RWPE1 (cell line): ENCODE measurements at regions not wholly inside any gene's neighbourhood (a gene's known extent, or its start where the extent isn't known, plus 50 kb on each side); places are given as distances from the start of the nearest gene placed in this dataset.
"Not testable (repeated sequence)": the region's sequence is repeated elsewhere in the genome, so short reads cannot be mapped to it uniquely, and the experiment has no call there.

Source experiments
- CTCF ChIA-PET: fragments of 350-600 bp; sonication (Branson Sonifier 250); formaldehyde crosslinking; extraction: SDS; loops from one replicate; lab custom pipeline; 2021; lab: Yijun Ruan, JAX
- POLR2A ChIA-PET: fragments of 400-600 bp; formaldehyde crosslinking; extraction: SDS; loops from one replicate; lab custom pipeline; 2020; ENCODE audit warnings: antibody characterized with exemption; ENCODE audit not compliant: low non-redundant PET; lab: Yijun Ruan, JAX
- DNase-seq: peaks from one replicate; pipeline ENCODE4 v3.0.0; 2012; ENCODE audit warnings: low spot score
- H3K27ac ChIP-seq: fragments of 450-650 bp; 2 replicates; pipeline ENCODE4 v1.5.1; 2017
- TF ChIP-seq, protein P1 (sequence below): fragments of 450-650 bp; conservative IDR thresholded peaks from 2 replicates; pipeline ENCODE4 v1.5.1; 2017; ENCODE audit warnings: low read depth, mild to moderate bottlenecking

GRCh38 chr16:60674241-60674640 is 1362.0 kb downstream of the CDH8 start:
- DNase-seq = no peak
- ChIA-PET CTCF (no interaction called here), POLR2A (no interaction called here)
- no peak overlapping the region for H3K27ac ChIP-seq
- TF ChIP-seq, protein P1, sequence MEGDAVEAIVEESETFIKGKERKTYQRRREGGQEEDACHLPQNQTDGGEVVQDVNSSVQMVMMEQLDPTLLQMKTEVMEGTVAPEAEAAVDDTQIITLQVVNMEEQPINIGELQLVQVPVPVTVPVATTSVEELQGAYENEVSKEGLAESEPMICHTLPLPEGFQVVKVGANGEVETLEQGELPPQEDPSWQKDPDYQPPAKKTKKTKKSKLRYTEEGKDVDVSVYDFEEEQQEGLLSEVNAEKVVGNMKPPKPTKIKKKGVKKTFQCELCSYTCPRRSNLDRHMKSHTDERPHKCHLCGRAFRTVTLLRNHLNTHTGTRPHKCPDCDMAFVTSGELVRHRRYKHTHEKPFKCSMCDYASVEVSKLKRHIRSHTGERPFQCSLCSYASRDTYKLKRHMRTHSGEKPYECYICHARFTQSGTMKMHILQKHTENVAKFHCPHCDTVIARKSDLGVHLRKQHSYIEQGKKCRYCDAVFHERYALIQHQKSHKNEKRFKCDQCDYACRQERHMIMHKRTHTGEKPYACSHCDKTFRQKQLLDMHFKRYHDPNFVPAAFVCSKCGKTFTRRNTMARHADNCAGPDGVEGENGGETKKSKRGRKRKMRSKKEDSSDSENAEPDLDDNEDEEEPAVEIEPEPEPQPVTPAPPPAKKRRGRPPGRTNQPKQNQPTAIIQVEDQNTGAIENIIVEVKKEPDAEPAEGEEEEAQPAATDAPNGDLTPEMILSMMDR = no peak

- ChIA-PET CTCF (no interaction called here), POLR2A (no interaction called here)
- no peak overlapping the region for H3K27ac ChIP-seq
- no peak for DNase-seq
- TF ChIP-seq, protein P1 = no peak
These were observed 1380.6 kb downstream of the CDH8 start for GRCh38 chr16:60655514-60656153.

- CTCF ChIA-PET = no interaction called here
- POLR2A ChIA-PET = no interaction called here
- TF ChIP-seq, protein P1 = no peak
- H3K27ac ChIP-seq = no peak overlapping the region
- no peak for DNase-seq
These were observed 1384.9 kb downstream of the CDH8 start for GRCh38 chr16:60651346-60651745.

- TF ChIP-seq, protein P1 = no peak
- peak; percentile 31 for DNase-seq
- ChIA-PET CTCF (no interaction called here), POLR2A (no interaction called here)
- no peak overlapping the region for H3K27ac ChIP-seq
These were observed 1387.9 kb downstream of the CDH8 start for GRCh38 chr16:60648290-60648689.

- CTCF ChIA-PET = not testable (repeated sequence)
These were observed 1388.8 kb downstream of the CDH8 start for GRCh38 chr16:60647388-60647787.

GRCh38 chr16:60646631-60647030 is 1389.6 kb downstream of the CDH8 start:
- no peak for DNase-seq
- TF ChIP-seq, protein P1 = no peak
- H3K27ac ChIP-seq = no peak overlapping the region
- CTCF ChIA-PET = no interaction called here
- POLR2A ChIA-PET = no interaction called here

More at GRCh38 chr16:60647388-60647787, 1388.8 kb downstream of the CDH8 start:
- DNase-seq, POLR2A ChIA-PET, H3K27ac ChIP-seq: not testable (repeated sequence)

DNA sequence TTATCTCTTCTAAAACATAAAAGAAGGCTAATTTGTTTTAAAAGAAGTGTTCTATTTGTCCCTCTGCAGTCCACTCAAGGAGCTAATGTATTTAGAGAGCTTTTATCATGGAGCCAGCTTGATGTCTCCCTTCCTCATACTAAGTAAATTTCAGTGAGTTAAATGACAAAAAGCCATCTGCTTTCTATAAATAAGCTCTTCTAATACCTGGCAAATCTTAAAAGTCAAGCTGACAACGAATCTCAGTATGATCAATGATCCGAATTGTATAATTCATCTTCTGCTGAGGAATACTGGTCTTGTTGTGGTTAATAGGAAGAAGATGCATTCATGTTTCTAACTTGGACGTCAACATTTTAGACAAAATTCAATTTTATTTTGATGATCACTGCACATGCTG is 1390.7 kb downstream of the CDH8 start:
- H3K27ac ChIP-seq = no peak overlapping the region
- TF ChIP-seq, protein P1 = no peak
- ChIA-PET CTCF (no interaction called here), POLR2A (no interaction called here)
- DNase-seq = no peak
